HG03066 (cell line): ENCODE measurements at regions not wholly inside any gene's neighbourhood (a gene's known extent, or its start where the extent isn't known, plus 50 kb on each side); places are given as distances from the start of the nearest gene placed in this dataset.
"Not testable (repeated sequence)": the region's sequence is repeated elsewhere in the genome, so short reads cannot be mapped to it uniquely, and the experiment has no call there.

ENCODE experiments used
- ATAC-seq: cut with Tn5 transposase; IDR thresholded peaks from one replicate; pipeline ENCODE4 v1.9.1; 2021; ENCODE audit warnings: low read depth; ENCODE audit not compliant: unreplicated experiment

GRCh38 chr4:120318196-120318846, 251.7 kb upstream of the MAD2L1 start:
- no peak for ATAC-seq

GRCh38 chr4:120317713-120318112, 251.1 kb upstream of the MAD2L1 start:
- no peak for ATAC-seq

- no peak for ATAC-seq
Measured at GRCh38 chr4:120316416-120316815, 249.8 kb upstream of the MAD2L1 start.

GRCh38 chr4:120314969-120315368, 248.3 kb upstream of the MAD2L1 start:
- ATAC-seq, result no peak

- ATAC-seq, result no peak
Measured at GRCh38 chr4:120304801-120305200, 238.2 kb upstream of the MAD2L1 start.

- no peak for ATAC-seq
Measured at GRCh38 chr4:120299631-120300030, 233.0 kb upstream of the MAD2L1 start.

- ATAC-seq, result no peak
Measured at GRCh38 chr4:120293341-120293740, 226.7 kb upstream of the MAD2L1 start.

- ATAC-seq, result no peak
Measured at GRCh38 chr4:120291541-120291940, 224.9 kb upstream of the MAD2L1 start.

GRCh38 chr4:120290553-120290952, 223.9 kb upstream of the MAD2L1 start:
- ATAC-seq, result no peak

GRCh38 chr4:120286813-120287212, 220.2 kb upstream of the MAD2L1 start:
- ATAC-seq, result no peak

GRCh38 chr4:120281581-120281980, 214.9 kb upstream of the MAD2L1 start:
- ATAC-seq, result no peak

GRCh38 chr4:120277391-120277790, 210.7 kb upstream of the MAD2L1 start:
- no peak for ATAC-seq

GRCh38 chr4:120266602-120267001, 200.0 kb upstream of the MAD2L1 start:
- no peak for ATAC-seq

GRCh38 chr4:120263618-120264017, 197.0 kb upstream of the MAD2L1 start:
- ATAC-seq, result no peak

GRCh38 chr4:120261117-120261516, 194.5 kb upstream of the MAD2L1 start:
- ATAC-seq, result no peak

GRCh38 chr4:120256112-120256775, 189.6 kb upstream of the MAD2L1 start:
- not testable (repeated sequence) for ATAC-seq

- ATAC-seq, result no peak
Measured at GRCh38 chr4:120238277-120238973, 171.8 kb upstream of the MAD2L1 start.

- no peak for ATAC-seq
Measured at GRCh38 chr4:120236873-120237272, 170.2 kb upstream of the MAD2L1 start.

- ATAC-seq, result no peak
Measured at GRCh38 chr4:120232050-120232449, 165.4 kb upstream of the MAD2L1 start.

GRCh38 chr4:120228086-120228485, 161.4 kb upstream of the MAD2L1 start:
- no peak for ATAC-seq

- no peak for ATAC-seq
Measured at GRCh38 chr4:120227554-120227953, 160.9 kb upstream of the MAD2L1 start.

- no peak for ATAC-seq
Measured at GRCh38 chr4:120225527-120225926, 158.9 kb upstream of the MAD2L1 start.
